Stomach (tissue), 4 donors: ENCODE measurements at regions not wholly inside any gene's neighbourhood (a gene's known extent, or its start where the extent isn't known, plus 50 kb on each side); places are given as distances from the start of the nearest gene placed in this dataset.

Experiments used
- CTCF ChIP-seq, 7 experiments: fragments of 450-650 bp in 4 of 7; fragments of 200-600 bp in 3 of 7; sonication (generic) in 3 of 7; IDR thresholded peaks; one replicate each; pipeline ENCODE4 v1.5.1; 2016 to 2019; ENCODE audit warnings: antibody characterized with exemption in 7 of 7, control low read depth in 2 of 7, mild to moderate bottlenecking in 1 of 7
- EP300 ChIP-seq: sonication (generic); formaldehyde crosslinking; IDR thresholded peaks from one replicate; pipeline ENCODE4 v1.6.1; 2017; ENCODE audit warnings: antibody characterized with exemption
- POLR2A ChIP-seq, 4 donors: fragments of 450-650 bp; IDR thresholded peaks; one replicate each; pipeline ENCODE4 v1.6.1; 2016; ENCODE audit warnings: antibody characterized with exemption in 4 of 4, control low read depth in 2 of 4, mild to moderate bottlenecking in 1 of 4, moderate library complexity in 1 of 4
- POLR2AphosphoS5 ChIP-seq, 3 donors: sonication (generic); formaldehyde crosslinking; IDR thresholded peaks; one replicate each; pipeline ENCODE4 v1.6.1; 2016; ENCODE audit warnings: antibody characterized with exemption in 3 of 3

- no peak for TF ChIP-seq CTCF (IDR thresholded peaks at IDR 0.05)
- no peak for TF ChIP-seq POLR2A (IDR thresholded peaks at IDR 0.05)
- TF ChIP-seq POLR2AphosphoS5 (IDR thresholded peaks at IDR 0.05) = no peak
- TF ChIP-seq EP300 = no peak
These were observed 212.4 kb downstream of the TMEM114 start for GRCh38 chr16:8377864-8378263.
